Psoas muscle (tissue), 7 donors: ENCODE measurements at regions not wholly inside any gene's neighbourhood (a gene's known extent, or its start where the extent isn't known, plus 50 kb on each side); places are given as distances from the start of the nearest gene placed in this dataset.
A peak's percentile ranks its signal among the peaks of the same experiment; 100 is the strongest.

Source experiments
- ATAC-seq, 4 donors: fragments of 200-7000 bp; cut with Tn5 transposase; one replicate each; pipeline ENCODE4 v1.9.1; 2020; ENCODE audit warnings: moderate library complexity in 3 of 4, mild to moderate bottlenecking in 2 of 4
- DNase-seq, 2 donors: peaks; one replicate each; pipeline ENCODE4 v3.0.0-alpha.2; 2020
- H3K27ac ChIP-seq: fragments of 200-600 bp; one replicate; pipeline ENCODE4 v1.8.0; 2022
- H3K27me3 ChIP-seq, 3 donors: fragments of 200-600 bp in 1 of 3; one replicate each; pipeline versions ENCODE4 v1.6.1 to v1.8.0; 2013 to 2022; ENCODE audit warnings: low read length in 2 of 3, mild to moderate bottlenecking in 2 of 3, moderate library complexity in 1 of 3; ENCODE audit not compliant: insufficient read depth in 3 of 3
- H3K36me3 ChIP-seq, 2 donors: fragments of 200-600 bp in 1 of 2; one replicate each; pipeline versions ENCODE4 v1.6.1 to v1.8.0; 2013 to 2022; ENCODE audit warnings: low read depth in 1 of 2, mild to moderate bottlenecking in 1 of 2, moderate library complexity in 1 of 2; ENCODE audit not compliant: insufficient read depth in 1 of 2
- H3K4me1 ChIP-seq: fragments of 200-600 bp; one replicate; pipeline ENCODE4 v1.8.0; 2022
- H3K4me3 ChIP-seq: fragments of 200-600 bp; one replicate; pipeline ENCODE4 v1.8.0; 2022; ENCODE audit warnings: mild to moderate bottlenecking
- H3K9me3 ChIP-seq: fragments of 200-600 bp; one replicate; pipeline ENCODE4 v1.8.0; 2022
- CTCF ChIP-seq: fragments of 200-600 bp; IDR thresholded peaks from one replicate; pipeline ENCODE4 v1.8.0; 2022; ENCODE audit warnings: antibody characterized with exemption
- WGBS, 3 donors: extraction: QIAGEN DNeasy Blood & Tissue Kit; methylation state at CpG; one replicate each; pipeline versions ENCODE4 v1.1.6 to v1.1.7; 2013; 5-methylcytosine and 5-hydroxymethylcytosine counted together
- intact Hi-C, 2 donors: fragments of 100-400 bp; cut with DNase I; formaldehyde crosslinking; loops; one replicate each; pipeline versions ENCODE4 v1.11.0 to v1.14.2; 2022
- donor health status: healthy with polysubstance abuse.
- donor health status: DM: no; HTN: no; CAD: no; lungs with moderate emphysema.
- donor health status: Bipolar disorder and iron deficiency.
- donor health status: healthy.
- donor health status: DM: yes; HTN: yes; CAD: no.
- donor health status: DM: no; HTN: no; CAD: no.
- donor health status: DM: yes; HTN: yes; CAD: no.

- Histone ChIP-seq H3K36me3 (no peaks in the 10 kb centered on the region), H3K27ac (no peak overlapping the region), H3K9me3 (no peaks in the 10 kb centered on the region), H3K27me3 (no peaks in the 10 kb centered on the region), H3K4me3 (no peak overlapping the region), H3K4me1 (peaks cover 7% of the 10 kb centered on the region)
- peak in 1 of 4 donors; percentile 18 for ATAC-seq
- 88 to 95% (median 95%) methylated on average over 4 of the region's 4 CpGs for WGBS, 3 donors
- TF ChIP-seq CTCF, result no peak
- intact Hi-C loops, result loop anchor here in 1 of 2 donors (5.0 kb wide), 1 partner anchor 41 kb away; no protein-coding TSS in a partner anchor
- DNase-seq, result no peak
Measured at GRCh38 chr9:89718651-89719050, 113.8 kb downstream of the GADD45G start.

- intact Hi-C loops, result loop anchor here in 1 of 2 donors (5.0 kb wide), 1 partner anchor 42 kb away; no protein-coding TSS in a partner anchor
- no peaks in the 10 kb centered on the region for H3K9me3 ChIP-seq
- H3K4me1 ChIP-seq, result peaks cover 7% of the 10 kb centered on the region
- H3K27me3 ChIP-seq, result no peaks in the 10 kb centered on the region
- no peak overlapping the region for H3K27ac ChIP-seq
- 55 to 60% (median 59%) methylated on average over 4 of the region's 4 CpGs for WGBS, 3 donors
- TF ChIP-seq CTCF, result no peak
- ATAC-seq (peak; percentile 65 to 81 (median 72)), DNase-seq (no peak)
- no peak overlapping the region for H3K4me3 ChIP-seq
- no peaks in the 10 kb centered on the region for H3K36me3 ChIP-seq
Measured at GRCh38 chr9:89719202-89719601, 114.4 kb downstream of the GADD45G start.

GRCh38 chr9:89720696-89721175 is 115.9 kb downstream of the GADD45G start:
- no peak for TF ChIP-seq CTCF
- Histone ChIP-seq H3K4me1 (peaks cover 7% of the 10 kb centered on the region), H3K27me3 (no peaks in the 10 kb centered on the region), H3K27ac (no peak overlapping the region), H3K9me3 (no peaks in the 10 kb centered on the region), H3K36me3 (no peaks in the 10 kb centered on the region), H3K4me3 (no peak overlapping the region)
- WGBS, 3 donors, result 43 to 53% (median 45%) methylated on average over 4 of the region's 4 CpGs
- peak in 2 of 4 donors; percentile 2 to 10 for ATAC-seq
- intact Hi-C loops, result no loop called here
- DNase-seq, result no peak

GRCh38 chr9:89721176-89721700 is 116.4 kb downstream of the GADD45G start:
- Histone ChIP-seq H3K9me3 (no peaks in the 10 kb centered on the region), H3K27ac (peak overlapping the region; percentile 24), H3K4me1 (peaks cover 7% of the 10 kb centered on the region), H3K4me3 (no peak overlapping the region), H3K36me3 (no peaks in the 10 kb centered on the region), H3K27me3 (no peaks in the 10 kb centered on the region)
- DNase-seq (no peak), ATAC-seq (peak; percentile 57 to 70 (median 60))
- 41 to 43% (median 43%) methylated on average over 4 of the region's 4 CpGs for WGBS, 3 donors
- intact Hi-C loops, result no loop called here
- TF ChIP-seq CTCF, result no peak

GRCh38 chr9:89721971-89722530 is 117.2 kb downstream of the GADD45G start:
- no peak for TF ChIP-seq CTCF
- intact Hi-C loops, result no loop called here
- ATAC-seq (no peak), DNase-seq (no peak)
- Histone ChIP-seq H3K36me3 (no peaks in the 10 kb centered on the region), H3K27me3 (no peaks in the 10 kb centered on the region), H3K27ac (no peak overlapping the region), H3K9me3 (no peaks in the 10 kb centered on the region), H3K4me1 (peaks cover 7% of the 10 kb centered on the region), H3K4me3 (no peak overlapping the region)
- 91 to 94% (median 92%) methylated on average over 9 of the region's 9 CpGs for WGBS, 3 donors
